NCI-H146 treated with DMSO at 0.1 percent for 48 hours (cell line): ENCODE measurements at regions not wholly inside any gene's neighbourhood (a gene's known extent, or its start where the extent isn't known, plus 50 kb on each side); places are given as distances from the start of the nearest gene placed in this dataset.
"Not testable (repeated sequence)": the region's sequence is repeated elsewhere in the genome, so short reads cannot be mapped to it uniquely, and the experiment has no call there.

Source experiments
- DNase-seq: peaks from one replicate; lab custom pipeline; 2025; ENCODE audit not compliant: unreplicated experiment; lab: John Stamatoyannopoulos, UW

DNA sequence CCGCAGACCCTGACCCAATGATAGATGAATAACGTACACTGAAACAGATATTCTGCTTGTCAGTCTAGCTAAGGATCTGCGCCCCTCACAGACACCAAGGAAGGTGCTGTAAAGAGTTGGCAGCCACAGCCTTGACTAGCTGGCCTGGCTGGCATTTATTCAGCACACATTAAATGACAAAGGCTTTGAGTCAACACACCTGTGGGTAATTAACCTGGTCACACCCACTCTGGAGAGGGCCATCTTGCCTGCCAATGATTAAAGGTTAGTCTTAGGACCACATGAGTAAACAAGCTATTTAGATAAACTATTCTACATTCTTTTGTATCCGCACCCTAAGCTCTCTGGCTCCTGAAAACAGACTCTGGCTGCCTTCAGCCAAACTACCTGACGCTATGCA, 982.2 kb upstream of the ADAMTS5 start:
- DNase-seq, result not testable (repeated sequence)

DNA sequence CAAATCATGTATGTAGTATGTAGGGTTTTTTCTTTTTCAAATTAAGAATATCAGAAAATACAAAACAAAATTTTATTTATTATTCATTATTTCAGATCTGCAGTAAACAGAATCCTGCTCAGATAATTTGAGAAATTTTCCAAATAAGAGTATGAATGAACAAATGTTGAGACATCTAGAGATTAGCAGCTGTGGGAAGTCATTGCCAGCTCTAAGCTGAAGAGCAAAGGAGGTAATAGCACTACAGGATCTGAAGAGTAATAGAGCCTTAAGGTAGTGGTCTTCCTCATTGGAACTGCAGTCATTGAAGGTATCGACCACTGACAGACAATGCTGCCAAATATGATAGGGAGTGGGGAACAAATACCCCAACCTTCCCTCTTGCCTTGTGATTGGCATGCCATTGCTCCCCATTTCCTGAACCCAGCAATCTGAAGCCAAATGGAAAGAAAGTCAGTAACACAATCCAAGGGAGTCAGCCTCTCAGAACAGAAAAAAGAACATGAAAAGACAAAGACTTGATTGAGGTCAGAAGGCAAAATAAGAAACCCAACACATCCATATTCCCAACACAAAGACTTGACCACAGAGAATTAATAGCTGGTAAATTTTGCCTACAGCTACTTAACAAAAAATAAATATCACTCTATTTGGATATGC, 963.4 kb upstream of the ADAMTS5 start:
- DNase-seq, result not testable (repeated sequence)

DNA sequence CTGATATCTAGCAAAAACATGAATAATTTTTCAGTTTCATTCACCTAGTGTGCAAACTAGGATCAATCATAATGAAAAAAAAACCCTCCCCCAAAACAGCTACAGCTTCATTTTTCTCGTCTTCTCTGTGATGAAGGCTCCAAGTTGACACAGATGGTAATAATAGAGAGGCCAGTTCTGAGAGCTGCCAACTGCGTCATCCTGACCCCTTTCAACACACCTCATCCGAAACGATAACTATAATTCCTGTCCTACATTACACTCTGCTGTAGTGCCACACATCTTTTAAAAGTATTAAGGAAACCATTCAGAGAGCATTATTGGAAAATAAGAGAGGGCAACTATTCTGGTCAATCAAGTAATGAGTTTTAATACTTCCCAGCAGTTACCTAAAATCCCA, 962.3 kb upstream of the ADAMTS5 start:
- DNase-seq, result not testable (repeated sequence)

DNA sequence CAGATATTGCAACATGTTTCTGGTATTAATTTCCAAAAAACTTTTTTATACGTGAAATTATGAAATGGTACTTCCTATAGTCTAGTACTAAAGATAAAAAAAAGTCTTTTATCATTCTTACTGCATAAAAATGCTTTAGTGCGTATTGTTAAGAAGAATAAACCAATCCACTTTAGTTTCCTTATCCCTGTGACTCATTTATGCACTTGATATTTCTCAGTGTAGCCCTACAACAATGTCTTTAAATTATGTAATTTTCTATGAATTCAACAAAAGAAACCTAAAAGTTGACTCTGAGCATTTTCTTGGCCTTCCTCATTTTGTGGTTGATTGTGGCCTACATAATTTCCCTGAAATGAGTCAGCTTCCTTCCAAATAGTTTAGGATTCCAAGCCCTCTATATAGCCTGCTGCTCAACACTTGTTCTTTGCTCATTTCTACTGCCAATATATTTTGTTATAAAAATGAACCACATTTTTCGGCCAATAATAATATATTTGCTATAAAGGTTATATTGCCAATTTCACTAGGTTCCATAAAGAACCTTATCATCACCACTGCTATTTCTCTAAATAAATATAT, 961.7 kb upstream of the ADAMTS5 start:
- DNase-seq, result not testable (repeated sequence)

DNA sequence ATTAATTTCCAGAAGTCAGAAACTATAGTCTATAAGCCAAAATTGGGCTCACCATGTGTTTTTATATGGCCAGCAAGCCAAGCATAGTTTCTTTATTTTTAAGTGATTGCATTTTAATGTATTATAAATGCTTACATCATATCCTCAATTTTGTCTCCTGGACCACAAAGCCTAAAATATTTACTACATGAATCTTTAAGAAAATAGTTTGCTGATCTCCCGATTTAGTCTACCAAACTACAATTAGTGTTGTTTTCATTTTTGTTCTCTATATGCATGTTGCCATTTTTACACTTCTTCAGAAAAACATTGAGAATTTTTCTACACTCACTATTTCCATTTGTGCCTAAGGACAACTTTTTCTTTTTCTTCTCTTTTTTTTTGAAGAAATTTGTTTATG, 954.5 kb upstream of the ADAMTS5 start:
- DNase-seq, result not testable (repeated sequence)

DNA sequence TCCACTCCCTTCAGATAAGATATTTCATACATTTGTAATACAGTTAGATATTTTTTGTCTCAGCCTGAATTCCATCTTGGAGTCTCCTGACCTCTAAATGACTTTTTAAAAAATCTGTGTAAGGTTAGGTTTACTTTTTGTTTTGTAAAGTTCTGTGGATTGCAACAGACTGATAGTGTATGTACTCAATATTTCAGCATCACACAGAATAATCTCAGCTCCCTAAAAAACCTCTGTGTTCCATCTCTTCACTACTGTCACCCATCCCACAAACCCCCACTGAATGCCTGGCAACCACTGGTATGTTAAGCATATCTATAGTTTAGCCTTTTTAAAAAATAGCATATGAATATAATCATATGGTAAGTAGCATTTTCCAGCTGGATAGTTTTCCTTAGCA, 951.1 kb upstream of the ADAMTS5 start:
- not testable (repeated sequence) for DNase-seq

DNA sequence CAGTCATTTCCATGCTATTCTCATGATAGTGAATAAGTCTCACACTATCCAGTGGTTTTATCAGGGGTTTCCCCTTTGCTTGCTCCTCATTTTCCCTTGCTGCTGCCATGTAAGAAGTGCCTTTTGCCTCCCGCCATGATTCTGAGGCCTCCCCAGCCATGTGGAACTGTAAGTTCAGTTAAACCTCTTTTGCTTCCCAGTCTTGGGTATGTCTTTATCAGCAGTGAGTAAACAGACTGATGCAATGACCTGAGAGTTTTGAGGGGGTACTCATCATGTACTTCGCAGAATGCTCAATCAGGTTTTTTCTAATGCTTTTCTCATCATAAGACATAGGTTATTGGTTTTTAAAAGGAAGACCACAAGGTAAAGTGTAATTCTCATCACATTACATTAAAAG, 949.4 kb upstream of the ADAMTS5 start:
- DNase-seq, result not testable (repeated sequence)

DNA sequence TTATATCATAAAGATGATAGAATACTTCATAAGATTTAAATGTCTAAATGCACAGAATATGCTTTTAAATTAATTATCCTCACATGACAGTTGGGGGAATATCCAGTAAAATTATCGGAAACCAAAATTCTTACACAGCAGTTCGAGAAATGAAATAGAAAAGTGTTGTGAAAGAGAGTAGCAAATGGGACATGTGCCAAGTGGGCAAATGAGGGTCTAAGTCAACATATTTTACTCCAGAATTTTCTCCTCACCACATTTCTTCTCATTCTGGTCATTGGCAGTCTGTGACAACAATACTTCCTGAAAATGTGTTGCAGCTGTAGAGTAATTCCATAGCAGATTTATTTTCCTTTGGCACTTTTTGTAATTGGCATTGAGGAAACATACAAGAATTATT, 945.2 kb upstream of the ADAMTS5 start:
- DNase-seq, result not testable (repeated sequence)

DNA sequence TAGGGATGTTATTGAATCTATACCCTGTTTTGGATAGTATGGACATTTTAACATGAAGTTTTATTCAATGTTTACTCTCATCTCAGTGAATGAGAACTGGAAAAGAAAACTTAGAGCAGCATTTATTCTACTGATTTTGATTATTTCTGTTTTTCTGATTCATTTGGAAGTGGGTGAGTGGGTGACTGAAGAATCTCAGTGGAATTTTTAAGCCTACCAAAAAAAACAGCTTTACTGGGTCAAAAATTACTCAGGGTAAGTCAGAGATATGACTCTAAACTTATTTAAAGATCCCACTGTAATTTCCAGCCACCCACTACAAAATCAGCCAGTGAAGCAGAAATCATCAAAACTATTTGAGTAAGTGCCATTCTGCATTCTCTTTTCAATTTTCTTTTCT, 942.6 kb upstream of the ADAMTS5 start:
- DNase-seq, result not testable (repeated sequence)

DNA sequence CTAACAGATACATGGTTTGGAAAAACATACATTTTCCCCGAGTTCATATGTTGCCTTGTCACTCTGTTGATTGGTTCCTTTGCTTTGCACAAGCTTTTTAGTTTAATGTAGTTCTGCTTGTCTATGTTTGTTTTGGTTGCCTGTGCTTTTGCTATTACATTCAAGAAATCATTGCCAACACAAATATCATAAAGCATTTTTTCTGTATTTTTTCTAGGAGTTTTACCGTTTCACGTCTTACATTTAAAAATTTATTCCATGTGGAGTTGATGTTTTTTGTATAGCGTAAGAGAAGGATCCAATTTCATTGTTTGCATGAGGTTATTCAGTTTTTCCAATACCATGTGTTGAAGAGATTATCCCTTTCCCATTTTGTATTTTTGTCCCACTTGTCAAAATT, 941.9 kb upstream of the ADAMTS5 start:
- not testable (repeated sequence) for DNase-seq

DNA sequence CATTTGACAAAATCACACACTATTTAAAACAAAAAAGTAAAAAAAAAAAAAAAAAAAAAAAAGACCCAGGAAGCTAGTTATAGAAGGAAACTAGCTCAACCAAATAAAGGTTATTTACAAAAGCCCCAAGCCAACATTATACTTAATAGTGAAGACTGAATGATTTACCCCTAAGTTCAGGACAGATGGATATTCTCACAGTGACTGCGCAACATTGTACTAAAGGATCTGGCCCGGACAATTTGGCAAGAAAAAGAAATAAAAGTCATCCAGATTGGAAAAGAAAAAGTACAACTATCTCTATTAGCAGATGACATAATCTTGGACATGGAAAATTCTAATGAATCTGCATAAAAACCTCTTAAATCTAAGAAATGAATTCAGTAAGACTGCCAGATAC, 936.0 kb upstream of the ADAMTS5 start:
- not testable (repeated sequence) for DNase-seq

DNA sequence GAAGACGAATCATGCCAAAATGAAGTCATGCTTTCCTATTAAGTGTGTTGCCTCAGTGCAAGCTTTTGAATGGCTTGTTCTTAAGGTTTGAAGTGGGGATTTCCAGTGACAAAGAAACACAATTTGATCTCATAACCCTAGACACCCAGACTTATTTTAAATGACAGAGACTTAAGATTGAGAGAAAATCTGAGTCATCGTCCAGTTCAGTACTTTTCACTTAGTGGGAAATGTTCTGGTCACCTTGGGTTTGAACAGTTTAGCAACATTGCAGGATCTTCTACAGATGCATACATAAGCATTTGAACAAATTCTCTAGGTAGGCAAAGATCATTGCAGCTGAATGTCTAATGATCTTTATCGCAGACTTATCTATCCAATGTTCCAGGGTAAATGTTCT, 926.7 kb upstream of the ADAMTS5 start:
- not testable (repeated sequence) for DNase-seq

DNA sequence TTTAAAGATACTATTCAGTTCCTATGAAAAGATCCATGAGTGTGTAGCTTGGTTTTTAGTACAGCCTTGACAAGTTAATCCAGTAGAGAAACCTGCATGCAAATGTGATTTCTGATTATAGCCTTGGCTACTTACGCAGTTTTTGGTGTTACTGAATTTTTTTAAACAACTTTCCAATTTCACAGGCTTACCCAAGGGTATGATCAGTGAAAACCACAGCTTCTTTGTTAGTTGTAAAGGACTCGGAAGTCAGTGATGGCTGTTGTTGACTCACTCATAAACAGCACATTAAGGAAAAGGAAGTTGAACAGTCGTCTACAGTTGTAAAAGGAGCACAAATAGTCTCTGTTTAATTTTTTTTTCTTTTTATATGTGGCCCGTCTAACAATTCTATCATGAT, 924.6 kb upstream of the ADAMTS5 start:
- DNase-seq, result not testable (repeated sequence)

DNA sequence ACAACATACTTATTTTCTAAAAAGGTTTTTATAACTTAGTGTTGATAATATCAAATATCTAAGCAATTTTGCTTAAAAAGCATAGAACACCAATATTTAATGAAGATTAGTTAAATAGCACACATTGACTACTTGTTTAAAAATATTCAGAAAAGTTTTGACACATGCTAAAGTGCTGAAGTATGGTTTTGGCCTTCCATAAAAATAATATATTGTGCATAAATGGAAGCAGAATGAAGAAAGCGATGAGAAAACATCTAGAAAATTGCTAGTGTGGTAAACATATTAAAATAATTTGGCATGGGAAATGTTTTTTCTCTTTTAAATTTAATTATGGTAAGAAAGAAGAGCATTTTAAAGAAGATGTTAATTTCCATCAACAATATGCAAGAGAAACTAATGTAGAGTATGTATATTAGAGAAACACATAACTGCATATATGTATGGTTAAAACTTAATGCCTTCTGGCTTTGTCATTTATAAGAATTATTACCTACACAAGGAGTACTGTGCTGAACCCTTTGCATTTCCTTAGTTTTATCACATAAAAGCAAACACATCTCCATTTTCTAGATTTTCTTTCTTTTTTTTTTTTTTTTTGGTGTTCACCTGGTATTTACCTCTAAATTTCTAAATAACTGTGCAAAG, 921.0 kb upstream of the ADAMTS5 start:
- not testable (repeated sequence) for DNase-seq

DNA sequence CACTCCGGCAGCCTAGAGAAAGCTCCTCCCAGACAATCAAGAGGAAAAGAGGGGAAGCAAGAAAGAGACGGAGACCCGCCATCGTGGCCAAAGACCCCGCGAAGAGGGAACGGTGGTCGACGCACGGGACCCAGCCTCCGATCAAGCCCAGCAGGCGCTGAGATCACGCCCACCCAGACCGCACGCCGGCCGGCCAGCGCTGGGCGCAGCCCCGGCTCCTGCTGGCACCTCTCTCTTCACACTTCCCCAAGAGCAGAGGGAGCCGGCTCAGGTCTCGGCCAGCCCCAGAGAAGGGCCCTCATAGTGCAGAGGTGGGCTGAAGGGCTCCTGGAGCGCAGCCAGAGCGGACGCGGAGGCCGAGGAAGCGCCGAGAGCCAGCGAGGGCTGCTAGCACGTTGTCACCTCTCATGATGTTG, 918.4 kb upstream of the ADAMTS5 start:
- DNase-seq, result no peak

DNA sequence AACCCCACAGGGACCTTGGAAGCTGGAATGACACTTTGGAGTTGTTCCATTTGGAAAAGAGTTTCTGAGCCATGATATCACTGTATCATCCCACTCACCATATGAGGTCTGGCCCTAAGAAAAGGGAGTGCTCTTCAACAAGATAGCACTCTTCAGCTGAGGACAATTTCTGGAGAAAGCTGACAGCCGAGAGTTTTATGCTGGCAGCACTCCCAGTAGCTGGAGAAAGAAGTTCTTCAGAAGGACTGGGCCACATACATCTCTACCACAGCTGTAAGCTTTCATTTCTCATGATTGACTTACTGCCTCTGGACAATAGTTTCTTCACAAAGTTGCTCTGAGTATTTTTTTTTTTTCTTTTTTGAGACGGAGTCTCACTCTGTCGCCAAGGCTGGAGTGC, 914.4 kb upstream of the ADAMTS5 start:
- DNase-seq, result not testable (repeated sequence)

DNA sequence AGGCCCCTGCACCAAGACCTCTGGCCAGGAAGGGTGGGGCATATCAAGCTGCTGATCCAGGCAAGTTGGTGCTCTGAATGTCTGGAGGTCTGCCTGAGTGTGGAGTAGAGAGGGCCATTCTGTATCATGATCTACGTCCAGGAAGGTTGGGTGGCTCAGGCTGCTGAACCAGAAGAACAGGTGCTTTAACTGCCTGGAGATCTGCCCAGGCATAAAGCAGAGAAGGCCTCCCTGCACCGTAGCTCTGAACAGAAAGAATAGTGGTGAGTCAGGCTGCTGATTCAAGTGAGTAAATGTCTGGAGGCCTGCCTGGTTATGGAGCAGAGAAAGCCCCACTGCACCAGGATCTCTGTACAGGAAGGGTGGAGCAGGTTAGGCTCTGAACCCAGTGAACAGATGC, 905.5 kb upstream of the ADAMTS5 start:
- DNase-seq, result not testable (repeated sequence)

DNA sequence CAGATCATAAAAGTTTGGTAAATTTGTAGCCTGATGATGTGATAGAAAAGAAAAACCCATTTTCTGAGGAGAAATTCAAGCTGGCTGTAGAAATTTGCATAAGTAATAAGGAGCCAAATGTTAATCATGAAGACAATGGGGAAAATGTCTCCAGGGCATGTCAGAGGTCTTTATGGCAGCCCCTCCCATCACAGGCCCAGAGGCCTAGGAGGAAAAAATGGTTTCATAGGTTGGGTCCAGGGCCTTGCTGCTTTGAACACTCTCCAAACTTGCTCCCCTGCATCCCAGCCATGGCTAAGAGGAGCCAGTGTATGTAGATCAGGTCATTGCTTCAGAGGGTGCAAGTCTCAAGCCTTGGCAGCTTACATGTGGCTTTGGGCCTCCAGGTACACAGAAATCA, 903.9 kb upstream of the ADAMTS5 start:
- DNase-seq, result not testable (repeated sequence)

DNA sequence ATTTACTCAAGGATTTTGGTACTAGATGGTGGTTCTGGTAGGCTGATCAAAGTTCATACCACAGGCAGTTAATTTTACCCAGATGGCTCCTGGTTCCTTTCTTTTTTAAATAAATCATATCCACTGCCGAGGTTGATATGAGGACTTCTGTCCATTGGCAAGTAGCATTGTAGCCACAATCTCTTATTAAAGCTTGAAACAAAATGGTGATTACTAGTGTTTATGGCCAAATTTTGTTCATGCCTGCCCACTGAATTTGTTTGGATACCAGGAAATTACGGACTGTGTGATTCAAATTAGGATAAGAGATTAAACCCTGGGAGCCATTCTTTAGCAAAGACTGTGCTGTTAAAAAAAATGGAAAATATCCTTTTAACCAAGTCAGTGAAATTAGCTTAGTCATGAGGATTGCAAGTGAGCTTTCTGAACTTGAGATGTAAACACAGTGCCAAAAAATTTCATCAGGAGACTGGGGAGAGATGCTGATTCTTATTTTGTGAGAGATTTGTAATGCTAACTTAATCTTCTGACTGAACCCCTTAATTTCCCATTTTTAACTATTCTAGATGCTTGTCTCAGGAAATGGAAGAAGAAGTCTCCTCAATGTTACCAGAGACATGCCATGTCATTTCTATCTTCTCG, 893.5 kb upstream of the ADAMTS5 start:
- DNase-seq, result not testable (repeated sequence)

DNA sequence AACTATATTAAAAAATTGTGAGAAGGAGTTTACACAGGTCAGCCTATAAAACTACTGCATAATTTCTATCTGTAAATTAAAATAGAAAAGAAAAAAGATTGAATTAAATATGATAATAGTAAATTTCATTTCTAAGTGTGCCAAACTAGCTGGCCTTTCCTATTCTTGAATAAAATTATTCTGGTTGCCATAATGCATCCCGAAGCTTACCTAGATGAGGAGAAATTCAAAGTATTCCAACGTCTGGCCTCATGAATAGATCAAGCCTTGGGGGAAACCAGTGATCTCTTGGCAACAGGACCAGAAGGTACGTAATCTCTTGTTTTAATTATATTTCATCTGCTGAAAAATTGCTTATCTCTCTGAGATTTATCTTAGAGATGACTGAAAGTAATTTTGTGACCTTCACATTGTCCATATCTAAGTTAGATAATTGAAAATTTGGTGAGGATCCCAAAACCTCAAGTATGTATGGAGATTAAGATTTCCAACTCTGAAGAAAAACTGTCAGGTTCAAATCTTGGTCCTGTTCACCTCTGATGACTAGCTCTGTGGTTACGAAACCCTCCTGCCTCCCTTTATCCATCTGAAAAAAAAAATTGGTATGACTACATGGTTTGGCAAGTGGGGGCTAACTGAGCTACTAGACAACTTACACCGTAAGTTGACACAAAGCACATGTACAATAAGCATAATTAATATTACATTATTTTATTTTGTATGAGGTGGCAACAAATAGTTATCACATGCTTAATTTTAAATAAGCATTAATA, 891.4 kb upstream of the ADAMTS5 start:
- not testable (repeated sequence) for DNase-seq

DNA sequence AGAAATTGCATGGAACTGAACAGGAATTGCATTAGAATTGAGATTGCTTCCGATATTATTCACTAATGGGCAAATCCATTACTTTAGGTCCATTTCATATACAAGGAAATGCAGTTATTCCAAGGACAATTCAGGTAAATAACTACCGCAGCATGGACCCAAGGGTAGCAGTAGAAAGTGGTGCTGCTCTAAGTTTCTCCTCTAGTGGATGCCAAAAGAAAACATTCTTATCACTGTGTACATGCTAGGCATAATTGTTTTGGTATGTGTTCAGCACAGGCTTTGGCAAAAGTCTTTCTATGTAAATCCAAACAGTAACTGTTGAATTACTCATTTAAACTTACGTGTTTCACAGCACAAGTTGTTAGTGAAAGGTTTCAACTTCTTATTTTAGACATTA, 890.1 kb upstream of the ADAMTS5 start:
- DNase-seq, result not testable (repeated sequence)
